ENCODE measurements at regions not wholly inside any gene's neighbourhood (a gene's known extent, or its start where the extent isn't known, plus 50 kb on each side); places are given as distances from the start of the nearest gene placed in this dataset.

GRCh38 chr14:98278800-98279199 is 993.2 kb downstream of the BCL11B start:
- no peaks in the 10 kb centered on the region for H3K4me1 Mint-ChIP-seq
- H3K9me3 Mint-ChIP-seq: peaks cover 12% of the 10 kb centered on the region
- ATAC-seq (no peak), DNase-seq (ENCODE audit: low spot score) (no peak)
- ChIA-PET POLR2A (no interaction called here), CTCF (no interaction called here)
- H3K27me3 Mint-ChIP-seq (ENCODE audit: low read depth): no peaks in the 10 kb centered on the region
- no peaks in the 10 kb centered on the region for H3K36me3 Mint-ChIP-seq
- TF ChIP-seq NR3C1 (CRISPR knock-in tag; conservative IDR thresholded peaks at IDR 0.05; ENCODE audit: low read depth): no peak
- TF ChIP-seq MYBL2 (CRISPR knock-in tag; IDR thresholded peaks at IDR 0.05): no peak
- TF ChIP-seq, protein P1, sequence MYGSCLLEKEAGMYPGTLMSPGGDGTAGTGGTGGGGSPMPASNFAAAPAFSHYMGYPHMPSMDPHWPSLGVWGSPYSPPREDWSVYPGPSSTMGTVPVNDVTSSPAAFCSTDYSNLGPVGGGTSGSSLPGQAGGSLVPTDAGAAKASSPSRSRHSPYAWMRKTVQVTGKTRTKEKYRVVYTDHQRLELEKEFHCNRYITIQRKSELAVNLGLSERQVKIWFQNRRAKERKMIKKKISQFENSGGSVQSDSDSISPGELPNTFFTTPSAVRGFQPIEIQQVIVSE (CRISPR knock-in tag; IDR thresholded peaks at IDR 0.05; ENCODE audit: borderline replicate concordance): no peak
- TF ChIP-seq, protein P2, sequence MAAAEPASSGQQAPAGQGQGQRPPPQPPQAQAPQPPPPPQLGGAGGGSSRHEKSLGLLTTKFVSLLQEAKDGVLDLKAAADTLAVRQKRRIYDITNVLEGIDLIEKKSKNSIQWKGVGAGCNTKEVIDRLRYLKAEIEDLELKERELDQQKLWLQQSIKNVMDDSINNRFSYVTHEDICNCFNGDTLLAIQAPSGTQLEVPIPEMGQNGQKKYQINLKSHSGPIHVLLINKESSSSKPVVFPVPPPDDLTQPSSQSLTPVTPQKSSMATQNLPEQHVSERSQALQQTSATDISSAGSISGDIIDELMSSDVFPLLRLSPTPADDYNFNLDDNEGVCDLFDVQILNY (CRISPR knock-in tag; IDR thresholded peaks at IDR 0.05): no peak
- no peak for TF ChIP-seq ZNF219 (CRISPR knock-in tag; IDR thresholded peaks at IDR 0.05; ENCODE audit: borderline replicate concordance)
- no peak for TF ChIP-seq ETV6 (CRISPR knock-in tag; IDR thresholded peaks at IDR 0.05)
- TF ChIP-seq NFATC4 (CRISPR knock-in tag; IDR thresholded peaks at IDR 0.05): no peak
- TF ChIP-seq FOXJ3 (CRISPR knock-in tag; IDR thresholded peaks at IDR 0.05; ENCODE audit: borderline replicate concordance): no peak
- no peak overlapping the region for H3K27ac Mint-ChIP-seq
- H3K4me3 Mint-ChIP-seq: no peak overlapping the region

GRCh38 chr14:98280436-98280835 is 991.6 kb downstream of the BCL11B start:
- no peak overlapping the region for H3K4me3 Mint-ChIP-seq
- CTCF ChIA-PET: no interaction called here
- peaks cover 21% of the 10 kb centered on the region for H3K9me3 Mint-ChIP-seq
- TF ChIP-seq JAZF1 (CRISPR knock-in tag; IDR thresholded peaks at IDR 0.05): no peak
- TF ChIP-seq KAT7 (CRISPR knock-in tag; IDR thresholded peaks at IDR 0.05; ENCODE audit: borderline replicate concordance): no peak
- TF ChIP-seq MXD4 (CRISPR knock-in tag; IDR thresholded peaks at IDR 0.05; ENCODE audit: borderline replicate concordance): no peak
- no peak for TF ChIP-seq HMGA2 (CRISPR knock-in tag; IDR thresholded peaks at IDR 0.05)
- TF ChIP-seq, protein P3, sequence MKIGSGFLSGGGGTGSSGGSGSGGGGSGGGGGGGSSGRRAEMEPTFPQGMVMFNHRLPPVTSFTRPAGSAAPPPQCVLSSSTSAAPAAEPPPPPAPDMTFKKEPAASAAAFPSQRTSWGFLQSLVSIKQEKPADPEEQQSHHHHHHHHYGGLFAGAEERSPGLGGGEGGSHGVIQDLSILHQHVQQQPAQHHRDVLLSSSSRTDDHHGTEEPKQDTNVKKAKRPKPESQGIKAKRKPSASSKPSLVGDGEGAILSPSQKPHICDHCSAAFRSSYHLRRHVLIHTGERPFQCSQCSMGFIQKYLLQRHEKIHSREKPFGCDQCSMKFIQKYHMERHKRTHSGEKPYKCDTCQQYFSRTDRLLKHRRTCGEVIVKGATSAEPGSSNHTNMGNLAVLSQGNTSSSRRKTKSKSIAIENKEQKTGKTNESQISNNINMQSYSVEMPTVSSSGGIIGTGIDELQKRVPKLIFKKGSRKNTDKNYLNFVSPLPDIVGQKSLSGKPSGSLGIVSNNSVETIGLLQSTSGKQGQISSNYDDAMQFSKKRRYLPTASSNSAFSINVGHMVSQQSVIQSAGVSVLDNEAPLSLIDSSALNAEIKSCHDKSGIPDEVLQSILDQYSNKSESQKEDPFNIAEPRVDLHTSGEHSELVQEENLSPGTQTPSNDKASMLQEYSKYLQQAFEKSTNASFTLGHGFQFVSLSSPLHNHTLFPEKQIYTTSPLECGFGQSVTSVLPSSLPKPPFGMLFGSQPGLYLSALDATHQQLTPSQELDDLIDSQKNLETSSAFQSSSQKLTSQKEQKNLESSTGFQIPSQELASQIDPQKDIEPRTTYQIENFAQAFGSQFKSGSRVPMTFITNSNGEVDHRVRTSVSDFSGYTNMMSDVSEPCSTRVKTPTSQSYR (CRISPR knock-in tag; IDR thresholded peaks at IDR 0.05): no peak
- no peak for TF ChIP-seq MYBL2 (CRISPR knock-in tag; IDR thresholded peaks at IDR 0.05)
- TF ChIP-seq, protein P2 (CRISPR knock-in tag; IDR thresholded peaks at IDR 0.05): no peak
- TF ChIP-seq NR1H2 (CRISPR knock-in tag; IDR thresholded peaks at IDR 0.05): no peak
- no peak for TF ChIP-seq E2F1 (CRISPR knock-in tag; IDR thresholded peaks at IDR 0.05)
- no peak overlapping the region for H3K27ac Mint-ChIP-seq
- POLR2A ChIA-PET: no interaction called here
- H3K27me3 Mint-ChIP-seq (ENCODE audit: low read depth): no peaks in the 10 kb centered on the region
- H3K36me3 Mint-ChIP-seq: no peaks in the 10 kb centered on the region
- no peaks in the 10 kb centered on the region for H3K4me1 Mint-ChIP-seq
- DNase-seq (ENCODE audit: low spot score): no peak
- ATAC-seq: no peak

- no peaks in the 10 kb centered on the region; the same call in 1 of the 2 replicates for H3K27me3 Mint-ChIP-seq (ENCODE audit: low read depth)
- ChIA-PET POLR2A (no interaction called here), CTCF (interaction anchor here (0.6 kb wide), 1 partner anchor 221 kb away, joined by 3 read pairs; no protein-coding TSS in a partner anchor)
- H3K36me3 Mint-ChIP-seq: no peaks in the 10 kb centered on the region
- H3K9me3 Mint-ChIP-seq: peaks cover 26% of the 10 kb centered on the region
- H3K4me1 Mint-ChIP-seq: no peaks in the 10 kb centered on the region
- DNase-seq (ENCODE audit: low spot score) (no peak), ATAC-seq (no peak)
- no peak overlapping the region for H3K4me3 Mint-ChIP-seq
- no peak overlapping the region for H3K27ac Mint-ChIP-seq
- no peak for TF ChIP-seq RELA (CRISPR knock-in tag; IDR thresholded peaks at IDR 0.05; ENCODE audit: borderline replicate concordance)
- TF ChIP-seq FOXP1 (CRISPR knock-in tag; IDR thresholded peaks at IDR 0.05; ENCODE audit: borderline replicate concordance): no peak
- TF ChIP-seq AFF4 (CRISPR knock-in tag; IDR thresholded peaks at IDR 0.05; ENCODE audit: borderline replicate concordance): no peak
- no peak for TF ChIP-seq ZNF263 (CRISPR knock-in tag; IDR thresholded peaks at IDR 0.05; ENCODE audit: low read depth)
- no peak for TF ChIP-seq IRF2 (CRISPR knock-in tag; IDR thresholded peaks at IDR 0.05; ENCODE audit: borderline replicate concordance, low read depth)
- TF ChIP-seq KAT7 (CRISPR knock-in tag; IDR thresholded peaks at IDR 0.05; ENCODE audit: borderline replicate concordance): no peak
Measured at GRCh38 chr14:98288825-98289224, 983.2 kb downstream of the BCL11B start.

Data from WTC11 (cell line).